Right renal pelvis (tissue), 4 donors: ENCODE measurements at regions not wholly inside any gene's neighbourhood (a gene's known extent, or its start where the extent isn't known, plus 50 kb on each side); places are given as distances from the start of the nearest gene placed in this dataset.
"Not testable (repeated sequence)": the region's sequence is repeated elsewhere in the genome, so short reads cannot be mapped to it uniquely, and the experiment has no call there.

Experiments
- DNase-seq, 4 donors: peaks; one replicate each; pipeline ENCODE4 v3.0.0-alpha.2; 2013; ENCODE audit warnings: low read depth in 4 of 4, low spot score in 3 of 4, missing footprints in 1 of 4

DNA sequence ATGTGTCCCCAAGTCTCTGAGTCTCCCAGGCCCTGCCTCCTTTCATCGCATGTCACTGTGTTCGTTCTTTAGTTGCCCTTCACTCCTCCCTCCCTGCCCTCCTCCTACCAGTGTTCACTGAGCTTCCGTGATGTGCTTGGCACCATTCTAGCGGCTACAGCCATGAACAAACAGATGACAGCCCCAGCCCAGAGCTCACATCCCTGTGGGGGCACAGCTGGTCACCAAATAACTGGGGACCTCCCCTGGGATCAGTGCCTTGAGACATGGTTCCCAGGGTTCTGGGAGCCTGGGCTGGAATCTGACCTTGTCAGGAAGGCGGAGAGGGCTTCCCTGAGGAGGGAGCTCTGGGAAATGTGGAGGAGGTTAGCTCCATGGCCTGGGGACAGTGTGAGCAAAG lies 320.7 kb downstream of the PTPRU start:
- no peak for DNase-seq

- no peak for DNase-seq
Measured at GRCh38 chr1:29556657-29557056, 320.3 kb downstream of the PTPRU start.

GRCh38 chr1:29555043-29555620 lies 318.8 kb downstream of the PTPRU start:
- DNase-seq, result no peak

GRCh38 chr1:29554208-29554778 lies 318.0 kb downstream of the PTPRU start:
- no peak for DNase-seq

DNA sequence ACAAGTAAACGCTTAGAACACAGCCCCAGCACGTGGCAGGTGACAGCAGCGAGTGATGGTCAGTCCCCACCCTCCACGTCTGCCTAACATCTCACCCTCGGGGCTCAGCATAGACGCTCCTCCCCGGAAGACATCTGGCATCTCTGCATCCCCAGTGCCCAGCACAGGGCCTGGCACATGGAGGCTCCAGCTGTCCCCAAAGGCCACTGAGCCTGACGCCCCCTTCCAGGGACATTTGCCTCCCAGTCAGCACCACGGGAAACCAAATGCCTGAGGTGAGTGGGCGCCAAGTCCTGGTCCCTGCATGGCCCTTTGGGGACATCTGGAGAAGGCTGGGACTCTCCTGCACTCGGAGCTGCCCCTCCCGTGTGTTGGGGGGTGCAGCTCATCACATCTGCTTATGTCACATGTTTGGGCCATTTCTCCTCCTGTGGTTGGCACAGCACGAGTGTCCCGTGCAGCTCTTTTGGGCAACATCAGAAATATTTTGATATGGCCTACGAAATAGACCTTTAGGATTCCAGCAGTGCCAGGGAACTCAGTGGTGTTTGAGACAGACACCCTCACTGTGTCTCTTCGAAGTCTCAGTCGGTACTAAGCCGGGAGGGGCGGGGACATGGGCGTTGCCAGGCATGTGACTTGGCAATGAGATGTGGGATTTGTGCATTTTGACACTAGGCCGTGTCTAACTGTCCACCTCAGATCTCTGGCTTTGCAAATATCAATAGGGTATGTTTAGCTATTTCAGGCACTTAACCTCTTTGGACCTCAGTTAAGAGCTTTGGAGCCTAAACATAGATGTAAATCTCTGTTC lies 315.0 kb downstream of the PTPRU start:
- DNase-seq, result no peak

DNA sequence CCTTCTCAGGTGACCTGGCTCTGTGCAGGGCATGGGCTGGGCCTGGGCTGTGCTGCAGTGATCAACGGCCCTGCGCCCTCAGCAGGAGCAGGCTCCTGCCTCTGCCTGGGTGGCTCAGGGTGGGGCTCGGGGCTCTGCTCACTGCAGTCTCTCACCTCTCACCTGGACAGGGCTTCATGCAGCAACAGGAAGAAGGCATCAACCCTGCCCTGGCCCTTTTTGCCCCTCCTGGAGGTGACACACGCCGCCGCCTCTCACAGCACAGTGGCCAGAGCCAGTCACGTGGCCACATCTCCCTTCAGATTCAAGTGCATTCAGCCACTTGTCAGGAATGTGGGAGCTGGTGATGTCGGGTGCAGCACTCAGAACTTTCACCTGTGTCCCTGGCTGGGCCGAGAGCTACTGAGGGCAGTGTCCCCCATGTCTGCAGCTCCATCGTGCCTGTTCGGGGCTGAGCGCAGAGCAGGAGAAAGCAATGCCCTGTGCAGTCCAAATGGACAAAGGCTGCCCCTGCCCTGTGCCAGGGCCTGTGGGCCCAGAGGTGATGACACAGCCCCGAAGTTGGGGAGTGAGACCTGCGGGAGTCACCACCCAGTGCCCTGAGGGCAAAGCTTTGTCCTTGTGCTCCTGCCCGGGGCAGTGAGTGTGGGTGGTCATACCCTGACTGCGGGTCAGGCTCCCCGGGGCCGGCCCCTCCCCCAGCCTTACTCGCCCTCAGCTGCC lies 314.0 kb downstream of the PTPRU start:
- no peak for DNase-seq

- not testable (repeated sequence) for DNase-seq
Measured at GRCh38 chr1:29549728-29550118, 313.4 kb downstream of the PTPRU start.

GRCh38 chr1:29549001-29549400 lies 312.7 kb downstream of the PTPRU start:
- DNase-seq, result no peak

- DNase-seq, result no peak
Measured at GRCh38 chr1:29548091-29548490, 311.8 kb downstream of the PTPRU start.

DNA sequence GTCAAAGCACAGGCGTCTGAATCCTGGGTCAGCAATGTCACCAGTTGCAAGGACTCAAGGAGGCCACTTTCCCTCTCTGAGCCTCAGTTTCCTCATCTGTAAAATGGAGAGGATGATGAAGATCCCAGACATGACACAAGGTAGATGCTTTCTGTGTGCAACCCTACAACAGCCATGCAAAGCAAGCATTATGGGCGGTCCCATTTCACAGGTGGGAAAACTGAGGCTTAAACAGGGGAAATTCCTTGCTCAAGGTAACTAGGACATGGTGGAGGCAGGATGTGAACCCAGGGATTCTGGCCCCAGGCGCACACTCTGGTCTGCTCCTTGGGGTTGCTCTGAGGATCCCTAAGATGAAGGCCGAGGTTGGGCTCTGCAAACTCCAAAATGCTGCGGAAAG lies 311.0 kb downstream of the PTPRU start:
- no peak for DNase-seq

DNA sequence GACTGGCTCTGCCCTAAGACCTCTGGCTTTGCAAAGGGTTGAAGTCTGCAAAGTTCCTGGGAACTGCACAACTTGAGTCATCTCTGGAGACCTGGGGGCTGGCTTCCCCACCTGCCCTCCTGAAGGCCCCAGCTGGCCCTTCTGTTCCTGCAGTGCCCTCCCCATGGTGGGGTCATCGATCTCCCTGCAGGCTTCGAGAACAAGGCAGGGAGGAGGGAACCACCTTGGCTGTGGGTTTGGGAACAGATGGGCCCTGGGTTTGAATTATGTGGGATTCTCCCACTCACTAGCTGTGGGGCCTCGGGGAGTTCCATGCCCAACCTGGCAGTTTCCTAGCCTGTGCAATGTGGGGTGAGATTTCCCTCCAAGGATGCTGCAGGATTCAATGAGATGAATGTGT lies 310.2 kb downstream of the PTPRU start:
- no peak for DNase-seq

- no peak for DNase-seq
Measured at GRCh38 chr1:29544406-29544805, 308.1 kb downstream of the PTPRU start.

GRCh38 chr1:29543586-29543985 lies 307.3 kb downstream of the PTPRU start:
- DNase-seq, result no peak

DNA sequence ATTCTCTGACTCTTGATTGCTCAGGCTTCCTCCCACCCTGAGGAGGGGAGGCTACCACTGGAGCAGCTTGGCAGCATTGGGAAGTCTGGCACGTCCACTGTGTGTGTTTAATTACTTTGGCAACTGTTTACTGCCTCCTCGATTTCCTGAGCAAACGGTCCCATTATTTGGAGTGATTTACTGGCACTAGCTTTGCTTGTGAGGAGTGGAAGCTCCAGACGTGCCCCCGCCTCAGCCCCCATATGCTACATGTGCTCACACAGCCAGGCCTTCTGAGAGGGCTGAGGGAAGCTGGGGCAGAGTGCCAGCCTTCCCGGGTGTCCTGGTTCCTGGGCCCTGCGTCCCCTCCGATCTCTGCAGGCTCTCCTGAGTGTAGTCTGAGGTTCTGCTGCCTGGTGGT lies 306.2 kb downstream of the PTPRU start:
- DNase-seq, result peak in 1 of 4 donors; percentile 19

DNA sequence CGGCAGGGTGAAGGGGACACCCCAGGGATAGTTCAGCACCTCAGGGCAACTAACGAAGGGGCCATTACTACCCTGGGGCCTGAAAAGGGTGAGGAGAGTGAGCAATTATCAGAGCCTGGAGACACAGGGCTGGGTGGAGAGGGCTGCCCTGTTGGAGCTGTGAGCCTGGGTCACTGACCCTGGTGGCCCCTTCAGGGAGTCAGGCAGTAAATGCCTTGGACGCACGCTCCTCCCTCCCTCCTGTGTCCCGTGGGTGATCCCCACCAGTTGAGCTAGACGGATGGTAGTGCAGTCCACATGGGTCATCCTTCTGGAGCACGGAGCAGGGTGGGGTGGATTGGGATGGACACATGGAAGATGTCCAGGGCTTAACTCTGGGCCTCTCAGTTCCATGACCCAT lies 305.3 kb downstream of the PTPRU start:
- DNase-seq, result no peak

GRCh38 chr1:29540801-29541357 lies 304.6 kb downstream of the PTPRU start:
- no peak for DNase-seq

GRCh38 chr1:29539971-29540370 lies 303.6 kb downstream of the PTPRU start:
- no peak for DNase-seq

DNA sequence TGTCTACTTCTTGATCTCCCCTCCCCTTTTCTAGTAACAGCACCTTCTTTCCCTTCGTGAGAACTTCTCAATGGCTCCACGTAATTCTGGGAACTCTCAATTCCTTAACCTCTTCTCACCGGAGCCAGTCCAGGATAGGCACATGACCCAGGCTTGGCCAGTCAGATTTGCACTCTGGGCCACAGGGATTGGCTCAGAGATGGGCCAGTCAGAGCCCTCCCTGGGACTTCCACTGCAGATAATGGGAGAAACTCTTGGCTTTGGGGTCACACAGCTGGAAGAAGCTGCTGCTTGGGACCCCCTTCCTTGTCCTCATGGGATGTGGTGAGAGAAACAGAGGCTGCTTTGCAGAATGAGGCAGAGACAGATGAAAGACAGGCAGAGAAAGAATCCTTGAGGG lies 302.3 kb downstream of the PTPRU start:
- no peak for DNase-seq

DNA sequence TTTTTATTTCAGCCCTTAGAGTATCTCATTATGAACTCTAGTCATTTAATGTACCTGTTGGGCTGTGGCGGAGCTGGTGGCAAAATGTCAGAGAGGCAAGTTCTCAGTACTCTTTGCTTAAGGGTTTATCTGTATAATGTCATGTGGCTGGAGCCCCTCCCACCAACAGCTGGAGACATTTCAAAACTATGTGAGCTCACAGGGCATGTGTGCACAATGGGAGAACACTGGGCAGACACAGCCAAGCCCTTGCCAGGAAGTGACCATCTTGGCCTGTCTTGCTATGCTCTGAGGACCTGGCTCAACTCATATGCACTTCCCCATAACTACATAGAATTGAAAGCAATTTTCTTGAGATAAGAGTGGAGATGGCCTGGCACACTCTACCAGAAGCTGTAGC lies 296.4 kb downstream of the PTPRU start:
- no peak for DNase-seq

DNA sequence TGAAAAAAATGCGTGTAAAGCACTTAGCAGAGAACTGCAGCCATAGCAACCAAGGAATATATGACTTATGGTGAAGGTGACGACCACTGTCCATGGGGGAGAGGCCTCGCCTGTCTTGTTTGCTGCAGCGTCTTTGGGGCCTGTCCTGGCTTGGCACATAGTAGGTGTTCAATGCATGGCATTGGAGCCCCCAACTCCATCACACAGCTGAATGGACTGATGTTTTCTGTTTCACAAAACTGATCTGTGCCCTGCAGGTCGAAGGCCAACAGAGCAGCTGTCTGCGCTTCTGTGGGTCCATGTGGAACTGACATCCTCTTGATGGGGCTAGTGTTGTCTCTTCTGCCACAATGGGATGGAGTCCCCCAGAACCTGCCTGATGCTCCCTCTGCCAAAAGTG lies 296.0 kb downstream of the PTPRU start:
- no peak for DNase-seq

- DNase-seq, result no peak
Measured at GRCh38 chr1:29531596-29531995, 295.3 kb downstream of the PTPRU start.
